GM10266 (cell line): ENCODE measurements at regions not wholly inside any gene's neighbourhood (a gene's known extent, or its start where the extent isn't known, plus 50 kb on each side); places are given as distances from the start of the nearest gene placed in this dataset.

ENCODE experiments used
- DNase-seq: peaks from one replicate; pipeline ENCODE4 v3.0.0; 2012; ENCODE audit errors: extremely low spot score
- CTCF ChIP-seq: IDR thresholded peaks from 2 replicates; pipeline ENCODE4 v1.5.1; 2012; ENCODE audit warnings: mild to moderate bottlenecking, low read depth; ENCODE audit not compliant: control insufficient read depth, insufficient read depth; ENCODE audit errors: missing control alignments

- DNase-seq, result no peak
- TF ChIP-seq CTCF, result no peak
Observed at GRCh38 chr4:74537459-74537858, 92.5 kb downstream of the AREG start.

- DNase-seq, result no peak
- TF ChIP-seq CTCF, result no peak
Observed at GRCh38 chr4:74539044-74539790, 94.3 kb downstream of the AREG start.

- no peak for TF ChIP-seq CTCF
- DNase-seq, result no peak
Observed at GRCh38 chr4:74540193-74540592, 95.3 kb downstream of the AREG start.

GRCh38 chr4:74541667-74542066 is 96.7 kb downstream of the AREG start:
- no peak for DNase-seq
- no peak for TF ChIP-seq CTCF

GRCh38 chr4:74543231-74543781 is 98.4 kb downstream of the AREG start:
- DNase-seq, result no peak

GRCh38 chr4:74543983-74544382 is 99.0 kb downstream of the AREG start:
- DNase-seq, result no peak
- no peak for TF ChIP-seq CTCF

More at GRCh38 chr4:74543231-74543781, 98.4 kb downstream of the AREG start:
- TF ChIP-seq CTCF, result no peak

- DNase-seq, result no peak
- no peak for TF ChIP-seq CTCF
Observed at GRCh38 chr4:74544655-74545361, 99.9 kb downstream of the AREG start.
